DND-41 (cell line): ENCODE measurements at regions not wholly inside any gene's neighbourhood (a gene's known extent, or its start where the extent isn't known, plus 50 kb on each side); places are given as distances from the start of the nearest gene placed in this dataset.

Experiments used
- ATAC-seq: fragments of 200-7000 bp; cut with Tn5 transposase; 3 replicates; pipeline ENCODE4 v1.9.1; 2021; ENCODE audit warnings: low read depth; ENCODE audit not compliant: insufficient read depth
- DNase-seq: peaks from one replicate; pipeline ENCODE4 v3.0.0-alpha.2; 2020
- H2AFZ ChIP-seq: 2 replicates; pipeline ENCODE4 v1.6.0; 2012; ENCODE audit warnings: low read depth, low read length
- H3K27ac ChIP-seq: 2 replicates; pipeline ENCODE4 v1.5.1; 2012; ENCODE audit warnings: low read length, inconsistent platforms
- H3K27me3 ChIP-seq: fragments of 200-600 bp; sonication (generic); 2 replicates; pipeline ENCODE4 v1.6.0; 2012; ENCODE audit warnings: low read length, mild to moderate bottlenecking, inconsistent platforms; ENCODE audit not compliant: insufficient read depth, poor library complexity
- H3K36me3 ChIP-seq: 2 replicates; pipeline ENCODE4 v1.5.1; 2012; ENCODE audit warnings: low read length, inconsistent platforms; ENCODE audit not compliant: insufficient read depth
- H3K4me1 ChIP-seq: 2 replicates; pipeline ENCODE4 v1.5.1; 2012; ENCODE audit warnings: mild to moderate bottlenecking, low read length; ENCODE audit not compliant: insufficient read depth
- H3K4me2 ChIP-seq: 2 replicates; pipeline ENCODE4 v1.6.0; 2012; ENCODE audit warnings: mild to moderate bottlenecking, moderate library complexity, low read length, inconsistent platforms; ENCODE audit not compliant: insufficient read depth
- H3K4me3 ChIP-seq, 2 experiments: fragments of 200-600 bp in 1 of 2; shearing (Covaris generic) in 1 of 2; 2 replicates each; pipeline ENCODE4 v1.5.1; 2012 to 2016; ENCODE audit warnings: inconsistent platforms in 2 of 2, low read length in 2 of 2, mild to moderate bottlenecking in 2 of 2, low read depth in 1 of 2, moderate library complexity in 1 of 2
- H3K79me2 ChIP-seq: 2 replicates; pipeline ENCODE4 v1.6.0; 2012; ENCODE audit warnings: low read length, inconsistent platforms; ENCODE audit not compliant: insufficient read depth
- H3K9ac ChIP-seq: 2 replicates; pipeline ENCODE4 v1.6.0; 2012; ENCODE audit warnings: low read depth, mild to moderate bottlenecking, inconsistent platforms, low read length, moderate library complexity
- H3K9me3 ChIP-seq: 2 replicates; pipeline ENCODE4 v1.5.1; 2012; ENCODE audit warnings: low read length, moderate library complexity, mild to moderate bottlenecking, inconsistent platforms; ENCODE audit not compliant: insufficient read depth, severe bottlenecking
- H4K20me1 ChIP-seq: 2 replicates; pipeline ENCODE4 v1.6.0; 2012; ENCODE audit warnings: low read length; ENCODE audit not compliant: insufficient read depth
- CTCF ChIP-seq: IDR thresholded peaks from 2 replicates; pipeline ENCODE4 v1.5.1; 2012; ENCODE audit warnings: borderline replicate concordance, low read length, moderate library complexity, mild to moderate bottlenecking; ENCODE audit not compliant: poor library complexity, severe bottlenecking; ENCODE audit errors: extremely low read depth
- EZH2 ChIP-seq: IDR thresholded peaks from 3 replicates; pipeline ENCODE4 v1.6.1; 2012; ENCODE audit warnings: borderline replicate concordance, low read depth, mild to moderate bottlenecking, moderate library complexity, low read length, inconsistent platforms; ENCODE audit not compliant: severe bottlenecking

- no peaks in the 10 kb centered on the region for H4K20me1 ChIP-seq
- no peak overlapping the region for H3K4me3 ChIP-seq
- DNase-seq = no peak
- ATAC-seq = no peak
- H3K9ac ChIP-seq = no peak overlapping the region
- no peaks in the 10 kb centered on the region for H3K4me1 ChIP-seq
- H2AFZ ChIP-seq = no peak overlapping the region
- H3K36me3 ChIP-seq = no peaks in the 10 kb centered on the region
- no peak for TF ChIP-seq CTCF
- TF ChIP-seq EZH2 = no peak
- peaks cover 3% of the 10 kb centered on the region for H3K27me3 ChIP-seq
- H3K27ac ChIP-seq = no peak overlapping the region
- H3K79me2 ChIP-seq = no peaks in the 10 kb centered on the region
- H3K4me2 ChIP-seq = no peak overlapping the region
- no peaks in the 10 kb centered on the region for H3K9me3 ChIP-seq
These were observed 194.9 kb downstream of the PAH start for GRCh38 chr12:102722147-102722546.

GRCh38 chr12:102708108-102708507 lies 208.9 kb downstream of the PAH start:
- no peak overlapping the region for H2AFZ ChIP-seq
- no peak overlapping the region for H3K4me2 ChIP-seq
- H3K9ac ChIP-seq = no peak overlapping the region
- H3K4me1 ChIP-seq = no peaks in the 10 kb centered on the region
- no peak for DNase-seq
- no peak overlapping the region for H3K4me3 ChIP-seq
- H3K79me2 ChIP-seq = no peaks in the 10 kb centered on the region
- H3K36me3 ChIP-seq = no peaks in the 10 kb centered on the region
- TF ChIP-seq CTCF (no peak), EZH2 (no peak)
- no peaks in the 10 kb centered on the region for H4K20me1 ChIP-seq
- no peaks in the 10 kb centered on the region for H3K27me3 ChIP-seq
- no peak overlapping the region for H3K27ac ChIP-seq
- no peak for ATAC-seq
- no peaks in the 10 kb centered on the region for H3K9me3 ChIP-seq

- Histone ChIP-seq H4K20me1 (no peaks in the 10 kb centered on the region), H3K27me3 (no peaks in the 10 kb centered on the region), H3K79me2 (no peaks in the 10 kb centered on the region), H3K9ac (no peak overlapping the region), H3K27ac (no peak overlapping the region), H3K4me2 (no peak overlapping the region), H3K9me3 (no peaks in the 10 kb centered on the region), H3K4me3 (no peak overlapping the region), H2AFZ (no peak overlapping the region), H3K36me3 (no peaks in the 10 kb centered on the region), H3K4me1 (no peaks in the 10 kb centered on the region)
- peak; percentile 27 for DNase-seq
- ATAC-seq = no peak
- TF ChIP-seq CTCF = peak; percentile 43
- no peak for TF ChIP-seq EZH2
These were observed 214.5 kb downstream of the PAH start for GRCh38 chr12:102702447-102703114.
